ENCODE measurements at regions not wholly inside any gene's neighbourhood (a gene's known extent, or its start where the extent isn't known, plus 50 kb on each side); places are given as distances from the start of the nearest gene placed in this dataset.
"Not testable (repeated sequence)": the region's sequence is repeated elsewhere in the genome, so short reads cannot be mapped to it uniquely, and the experiment has no call there.

DNA sequence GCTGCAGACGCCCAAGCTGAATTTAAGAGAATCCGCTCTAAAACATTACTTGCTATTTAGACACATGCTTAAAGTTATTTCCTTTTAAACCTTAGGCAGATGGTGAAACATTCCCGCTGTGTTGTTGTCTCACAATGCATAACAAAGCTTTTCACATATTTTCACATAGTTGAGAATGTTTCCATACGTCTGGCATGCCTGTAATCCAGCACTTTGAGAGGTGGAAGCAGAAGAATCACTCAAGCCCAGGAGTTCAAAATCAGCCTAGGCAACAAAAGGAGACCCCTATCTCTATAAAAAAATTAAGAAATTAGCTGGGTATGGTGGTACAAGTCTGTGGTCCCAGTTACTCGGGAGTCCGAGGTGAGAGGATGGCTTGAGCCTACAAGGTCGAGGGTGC is 2663.0 kb upstream of the DEFB115 start:
- H3K9me3 ChIP-seq (replicated peaks; ENCODE audit: control insufficient read depth, insufficient read depth, low read length); H3K9ac ChIP-seq (replicated peaks; ENCODE audit: extremely low read depth, insufficient read depth, low read length); DNase-seq (ENCODE audit: low read depth, low spot score); CTCF ChIA-PET; H3K9me1 ChIP-seq (replicated peaks; ENCODE audit: control insufficient read depth, extremely low read depth, insufficient read depth, low read length); H3K27me3 ChIP-seq (ENCODE audit: control insufficient read depth in 2 of 2, insufficient read depth in 2 of 2, low read length in 2 of 2); intact Hi-C loops (cut with micrococcal nuclease); H2AFZ ChIP-seq (ENCODE audit: low read depth, low read length); H3K4me3 ChIP-seq (replicated peaks in 1 of 3; ENCODE audit: insufficient read depth in 1 of 3, low read depth in 1 of 3, low read length in 3 of 3); H3K27ac ChIP-seq (ENCODE audit: insufficient read depth, low read depth, low read length); dilution Hi-C loops (cut with MboI; ENCODE audit: extremely low pct_ligation_motif_present, low sequenced_read_pairs); H3K36me3 ChIP-seq (ENCODE audit: control insufficient read depth in 2 of 2, extremely low read depth in 1 of 2, insufficient read depth in 2 of 2, low read length in 2 of 2); H3K4me1 ChIP-seq (ENCODE audit: control insufficient read depth, extremely low read depth, insufficient read depth, low read length); POLR2A ChIA-PET; H3K4me2 ChIP-seq (ENCODE audit: insufficient read depth, low read length); BruUV-seq (replicated peaks); FAIRE-seq; H3K79me2 ChIP-seq (ENCODE audit: control insufficient read depth, insufficient read depth, low read length); H4K20me1 ChIP-seq (replicated peaks; ENCODE audit: control insufficient read depth, extremely low read depth, insufficient read depth, low read length): not testable (repeated sequence)

DNA sequence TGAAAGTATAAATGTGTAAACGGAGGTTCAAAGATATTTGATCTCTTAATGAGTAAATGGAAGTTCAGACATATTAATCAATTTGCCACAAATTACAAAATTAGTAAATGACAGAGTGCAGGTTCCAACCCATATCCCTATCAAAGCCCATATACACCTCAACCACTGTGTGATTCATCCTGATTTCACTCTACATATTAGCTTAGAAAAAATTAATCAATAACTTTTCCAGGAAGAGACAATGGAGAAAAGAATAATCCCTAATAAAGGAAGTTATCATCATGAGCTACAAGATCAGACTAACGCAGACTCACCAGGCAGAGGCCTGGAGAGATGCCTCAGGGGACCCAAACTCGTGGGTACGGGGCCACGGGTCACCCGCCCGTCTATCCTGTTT is 2655.5 kb upstream of the DEFB115 start:
- FAIRE-seq; H3K27me3 ChIP-seq (ENCODE audit: control insufficient read depth in 2 of 2, insufficient read depth in 2 of 2, low read length in 2 of 2); H3K9me3 ChIP-seq (replicated peaks; ENCODE audit: control insufficient read depth, insufficient read depth, low read length); H3K4me1 ChIP-seq (ENCODE audit: control insufficient read depth, extremely low read depth, insufficient read depth, low read length); intact Hi-C loops (cut with micrococcal nuclease); H3K36me3 ChIP-seq (ENCODE audit: control insufficient read depth in 2 of 2, extremely low read depth in 1 of 2, insufficient read depth in 2 of 2, low read length in 2 of 2); DNase-seq (ENCODE audit: low read depth, low spot score); POLR2A ChIA-PET; dilution Hi-C loops (cut with MboI; ENCODE audit: extremely low pct_ligation_motif_present, low sequenced_read_pairs); H3K79me2 ChIP-seq (ENCODE audit: control insufficient read depth, insufficient read depth, low read length); H3K9me1 ChIP-seq (replicated peaks; ENCODE audit: control insufficient read depth, extremely low read depth, insufficient read depth, low read length); H4K20me1 ChIP-seq (replicated peaks; ENCODE audit: control insufficient read depth, extremely low read depth, insufficient read depth, low read length); CTCF ChIA-PET; BruUV-seq (replicated peaks): not testable (repeated sequence)
- Histone ChIP-seq H3K4me3 (replicated peaks in 1 of 3; ENCODE audit: insufficient read depth in 1 of 3, low read depth in 1 of 3, low read length in 3 of 3) (peak overlapping the region; percentile 42 to 72 (median 64)), H3K27ac (ENCODE audit: insufficient read depth, low read depth, low read length) (peak overlapping the region; percentile 51), H3K4me2 (ENCODE audit: insufficient read depth, low read length) (peak overlapping the region; percentile 72), H3K9ac (replicated peaks; ENCODE audit: extremely low read depth, insufficient read depth, low read length) (peak overlapping the region; percentile 61), H2AFZ (ENCODE audit: low read depth, low read length) (peak overlapping the region; percentile 87)
